ENCODE measurements at regions not wholly inside any gene's neighbourhood (a gene's known extent, or its start where the extent isn't known, plus 50 kb on each side); places are given as distances from the start of the nearest gene placed in this dataset.

DNA sequence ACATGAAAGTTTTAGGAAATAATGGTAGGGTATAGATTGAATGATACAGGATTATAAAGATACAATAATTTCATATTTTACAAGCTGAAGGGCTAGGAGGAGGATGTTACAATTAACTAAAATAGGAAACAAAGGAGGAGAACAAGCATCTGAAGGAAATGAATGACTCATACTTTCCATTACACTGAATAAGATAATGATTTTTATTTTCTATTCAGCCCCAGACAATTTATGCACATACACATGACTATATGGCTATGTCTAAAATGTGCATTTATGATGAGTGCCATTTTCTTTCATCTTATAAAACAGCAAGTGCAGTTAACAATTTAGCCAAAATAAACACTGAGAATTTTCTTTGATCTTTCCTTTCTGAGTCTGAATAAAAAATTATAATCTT is 994.6 kb upstream of the ADGRB3 start:
- H3K4me2 ChIP-seq: no peak overlapping the region
- no peaks in the 10 kb centered on the region for H3K27me3 ChIP-seq (ENCODE audit: insufficient read depth, low read depth)
- H3F3A ChIP-seq (ENCODE audit: insufficient read depth, low read depth): no peaks in the 10 kb centered on the region
- intact Hi-C loops (cut with micrococcal nuclease; ENCODE audit: unreplicated experiment): no loop called here
- no peaks in the 10 kb centered on the region for H3K4me1 ChIP-seq (replicated peaks; ENCODE audit: insufficient read depth)
- no peaks in the 10 kb centered on the region for H3K9me3 ChIP-seq (ENCODE audit: insufficient read depth, low read depth)
- TF ChIP-seq, protein P1, sequence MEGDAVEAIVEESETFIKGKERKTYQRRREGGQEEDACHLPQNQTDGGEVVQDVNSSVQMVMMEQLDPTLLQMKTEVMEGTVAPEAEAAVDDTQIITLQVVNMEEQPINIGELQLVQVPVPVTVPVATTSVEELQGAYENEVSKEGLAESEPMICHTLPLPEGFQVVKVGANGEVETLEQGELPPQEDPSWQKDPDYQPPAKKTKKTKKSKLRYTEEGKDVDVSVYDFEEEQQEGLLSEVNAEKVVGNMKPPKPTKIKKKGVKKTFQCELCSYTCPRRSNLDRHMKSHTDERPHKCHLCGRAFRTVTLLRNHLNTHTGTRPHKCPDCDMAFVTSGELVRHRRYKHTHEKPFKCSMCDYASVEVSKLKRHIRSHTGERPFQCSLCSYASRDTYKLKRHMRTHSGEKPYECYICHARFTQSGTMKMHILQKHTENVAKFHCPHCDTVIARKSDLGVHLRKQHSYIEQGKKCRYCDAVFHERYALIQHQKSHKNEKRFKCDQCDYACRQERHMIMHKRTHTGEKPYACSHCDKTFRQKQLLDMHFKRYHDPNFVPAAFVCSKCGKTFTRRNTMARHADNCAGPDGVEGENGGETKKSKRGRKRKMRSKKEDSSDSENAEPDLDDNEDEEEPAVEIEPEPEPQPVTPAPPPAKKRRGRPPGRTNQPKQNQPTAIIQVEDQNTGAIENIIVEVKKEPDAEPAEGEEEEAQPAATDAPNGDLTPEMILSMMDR (conservative IDR thresholded peaks at IDR 0.05): no peak
- TF ChIP-seq EZH2 (IDR thresholded peaks at IDR 0.05; ENCODE audit: low read depth): no peak
- no TSS peak for BruUV-seq (replicated peaks)
- POLR2A ChIA-PET (ENCODE audit: unreplicated experiment): no interaction called here
- H4K20me1 ChIP-seq (ENCODE audit: insufficient read depth): no peaks in the 10 kb centered on the region
- CTCF ChIA-PET: no interaction called here
- H3K9me2 ChIP-seq (ENCODE audit: insufficient read depth): 0 out of 2 replicates have a peak, but pooled peaks cover 4% of the 10 kb centered on the region
- no peaks in the 10 kb centered on the region for H3K79me2 ChIP-seq (ENCODE audit: low read depth)
- H3K27ac ChIP-seq: no peak overlapping the region
- H3K4me3 ChIP-seq: no peak overlapping the region
- no peak for DNase-seq
- no peak overlapping the region for H2AFZ ChIP-seq
- no peaks in the 10 kb centered on the region for H3K36me3 ChIP-seq (ENCODE audit: low read depth)

DNA sequence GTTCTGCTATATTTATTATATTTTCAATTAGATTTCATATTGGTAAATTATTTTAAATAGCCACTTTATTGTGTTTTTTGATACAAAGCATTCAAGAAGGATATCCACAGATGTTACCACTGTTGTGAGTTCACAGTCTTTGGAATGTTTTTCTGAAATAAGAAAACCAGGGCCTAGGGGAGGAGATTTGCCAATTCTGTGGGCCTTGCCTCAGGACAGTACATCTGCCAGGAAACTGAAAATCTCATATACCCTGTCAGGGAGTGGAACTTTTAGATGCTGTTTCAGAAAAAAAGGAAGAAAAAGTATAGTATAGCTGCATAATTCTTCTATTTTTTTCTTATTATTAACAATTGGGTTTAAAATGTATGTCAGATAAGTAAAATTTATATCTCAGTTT is 995.9 kb upstream of the ADGRB3 start:
- Histone ChIP-seq H3K9me3 (ENCODE audit: insufficient read depth, low read depth) (no peaks in the 10 kb centered on the region), H3K27me3 (ENCODE audit: insufficient read depth, low read depth) (no peaks in the 10 kb centered on the region), H3K79me2 (ENCODE audit: low read depth) (no peaks in the 10 kb centered on the region), H4K20me1 (ENCODE audit: insufficient read depth) (no peaks in the 10 kb centered on the region), H3F3A (ENCODE audit: insufficient read depth, low read depth) (no peaks in the 10 kb centered on the region), H3K4me2 (no peak overlapping the region), H3K4me1 (replicated peaks; ENCODE audit: insufficient read depth) (no peaks in the 10 kb centered on the region), H3K27ac (no peak overlapping the region), H2AFZ (no peak overlapping the region), H3K4me3 (no peak overlapping the region), H3K36me3 (ENCODE audit: low read depth) (no peaks in the 10 kb centered on the region), H3K9me2 (ENCODE audit: insufficient read depth) (0 out of 2 replicates have a peak, but pooled peaks cover 4% of the 10 kb centered on the region)
- CTCF ChIA-PET: no interaction called here
- BruUV-seq (replicated peaks): no TSS peak
- POLR2A ChIA-PET (ENCODE audit: unreplicated experiment): no interaction called here
- DNase-seq: no peak
- TF ChIP-seq, protein P1 (conservative IDR thresholded peaks at IDR 0.05): no peak
- no peak for TF ChIP-seq EZH2 (IDR thresholded peaks at IDR 0.05; ENCODE audit: low read depth)
- intact Hi-C loops (cut with micrococcal nuclease; ENCODE audit: unreplicated experiment): no loop called here

DNA sequence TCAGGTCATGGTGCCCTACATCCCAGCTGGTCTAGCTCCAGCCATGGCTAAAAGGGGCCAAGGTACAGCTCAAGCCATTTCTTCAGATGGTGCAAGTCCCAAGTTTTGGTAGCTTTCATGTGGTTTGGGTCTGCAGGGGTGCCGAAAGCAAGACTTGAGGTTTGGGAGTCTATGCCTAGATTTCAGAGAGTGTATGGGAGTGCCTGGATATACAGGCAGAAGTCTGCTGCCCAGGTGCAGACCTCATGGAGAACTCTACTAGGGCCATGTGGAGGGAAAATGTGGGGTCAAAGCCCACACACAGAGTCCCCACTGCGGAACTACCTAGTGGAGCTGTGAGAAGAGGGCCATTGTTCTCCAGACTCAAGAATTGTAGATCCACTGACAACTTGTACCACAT is 1000.9 kb upstream of the ADGRB3 start:
- no peak overlapping the region for H2AFZ ChIP-seq
- H3K27me3 ChIP-seq (ENCODE audit: insufficient read depth, low read depth): no peaks in the 10 kb centered on the region
- ChIA-PET CTCF (no interaction called here), POLR2A (ENCODE audit: unreplicated experiment) (no interaction called here)
- H3F3A ChIP-seq (ENCODE audit: insufficient read depth, low read depth): no peaks in the 10 kb centered on the region
- H3K9me3 ChIP-seq (ENCODE audit: insufficient read depth, low read depth): no peaks in the 10 kb centered on the region; the same call in 1 of the 2 replicates
- H4K20me1 ChIP-seq (ENCODE audit: insufficient read depth): no peaks in the 10 kb centered on the region
- no peak overlapping the region for H3K4me3 ChIP-seq
- no peak overlapping the region for H3K4me2 ChIP-seq
- DNase-seq: no peak
- H3K9me2 ChIP-seq (ENCODE audit: insufficient read depth): 0 out of 2 replicates have a peak, but pooled peaks cover 4% of the 10 kb centered on the region
- no TSS peak for BruUV-seq (replicated peaks)
- no peaks in the 10 kb centered on the region for H3K36me3 ChIP-seq (ENCODE audit: low read depth)
- H3K27ac ChIP-seq: no peak overlapping the region
- H3K4me1 ChIP-seq (replicated peaks; ENCODE audit: insufficient read depth): no peaks in the 10 kb centered on the region
- TF ChIP-seq, protein P1 (conservative IDR thresholded peaks at IDR 0.05): no peak
- TF ChIP-seq EZH2 (IDR thresholded peaks at IDR 0.05; ENCODE audit: low read depth): no peak
- intact Hi-C loops (cut with micrococcal nuclease; ENCODE audit: unreplicated experiment): no loop called here
- no peaks in the 10 kb centered on the region for H3K79me2 ChIP-seq (ENCODE audit: low read depth)

All from PC-9 (cell line).